Suppressor macrophage treated with lipopolysaccharide for 1 hour (primary cell): ENCODE measurements at regions not wholly inside any gene's neighbourhood (a gene's known extent, or its start where the extent isn't known, plus 50 kb on each side); places are given as distances from the start of the nearest gene placed in this dataset.
"Not testable (repeated sequence)": the region's sequence is repeated elsewhere in the genome, so short reads cannot be mapped to it uniquely, and the experiment has no call there.

Experiments used
- DNase-seq, 3 donors: peaks; one replicate each; pipeline ENCODE4 v3.0.0-alpha.2; 2020 to 2022

DNA sequence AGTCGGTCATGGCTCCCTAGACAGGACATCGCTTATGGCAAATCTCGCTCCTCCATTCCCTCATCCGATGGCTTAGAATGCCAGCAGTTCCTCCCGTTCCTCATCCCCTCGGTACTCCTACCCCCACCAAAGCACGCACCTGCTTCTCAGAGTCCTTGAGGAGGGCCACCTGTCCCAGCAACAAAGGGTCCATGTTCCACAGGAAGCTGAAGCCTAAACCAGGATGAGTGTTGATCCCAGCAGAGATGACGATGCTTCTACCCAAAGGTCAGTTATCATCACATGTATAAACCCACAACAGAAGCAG, 111.2 kb downstream of the THBS2 start:
- DNase-seq = no peak

- DNase-seq = peak; percentile 77 to 80 (median 78)
These were observed 111.7 kb downstream of the THBS2 start for GRCh38 chr6:169141671-169142537.

GRCh38 chr6:169140986-169141495, 112.6 kb downstream of the THBS2 start:
- no peak for DNase-seq

DNA sequence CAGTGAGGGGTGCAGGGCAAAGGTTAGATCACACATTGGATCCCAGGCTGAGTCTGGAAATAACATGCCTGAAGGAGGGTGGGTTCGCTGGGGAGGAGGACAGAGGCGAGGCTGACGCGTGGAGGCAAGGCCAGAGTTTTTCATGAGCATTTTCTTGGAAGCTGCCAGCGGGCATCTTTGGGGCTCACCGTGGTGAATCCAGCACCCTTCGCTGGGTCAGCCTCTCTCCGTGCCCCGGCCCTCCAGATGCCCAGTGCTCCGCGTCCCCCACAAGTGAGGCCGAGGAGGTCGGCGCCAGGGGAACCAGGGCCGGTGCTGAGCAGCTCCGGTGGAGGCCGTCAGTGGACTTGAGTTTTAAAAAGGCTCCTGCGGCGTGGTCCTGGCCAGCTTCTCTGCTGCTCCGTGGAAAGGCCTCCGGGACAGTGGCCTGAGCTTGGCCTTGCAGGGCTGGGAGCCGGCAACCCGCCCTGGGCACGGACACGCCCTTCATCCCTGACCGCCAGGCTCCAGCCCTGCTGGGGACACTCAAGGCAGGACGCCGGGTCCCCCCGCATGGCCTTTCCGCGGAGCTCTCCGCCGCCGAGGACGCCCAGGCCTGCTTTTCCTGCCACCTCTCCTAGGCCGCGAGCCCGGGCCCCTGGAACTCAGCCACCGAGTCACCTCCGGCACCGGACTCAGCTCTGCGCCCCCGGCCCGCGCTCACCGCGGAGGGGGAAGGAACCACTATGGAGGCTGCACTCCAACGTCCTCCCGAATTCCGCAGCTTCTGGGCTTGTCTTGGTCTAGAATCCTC, 114.3 kb downstream of the THBS2 start:
- no peak for DNase-seq

GRCh38 chr6:169132352-169132940, 121.2 kb downstream of the THBS2 start:
- no peak for DNase-seq

DNA sequence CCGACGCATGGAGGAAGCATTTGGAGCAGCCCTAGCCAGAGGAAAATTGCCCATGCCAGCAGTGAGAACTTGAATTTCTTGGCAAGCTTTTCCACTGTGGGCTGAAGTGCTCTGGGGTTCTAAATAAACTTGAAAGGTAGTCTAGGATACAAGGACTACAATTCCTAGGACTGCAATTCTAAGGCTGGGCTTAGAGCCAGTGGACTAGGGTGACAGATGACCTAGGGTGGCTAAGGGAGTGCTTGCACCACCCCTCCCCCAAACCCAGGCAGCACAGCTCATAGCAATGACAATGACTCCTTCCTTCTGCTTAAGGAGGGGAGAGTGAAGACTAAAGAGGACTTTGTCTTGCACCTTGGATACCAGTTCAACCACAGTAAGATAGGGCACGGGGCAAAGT, 122.3 kb downstream of the THBS2 start:
- DNase-seq = no peak

- no peak for DNase-seq
These were observed 123.5 kb downstream of the THBS2 start for GRCh38 chr6:169130113-169130512.

- DNase-seq = no peak
These were observed 132.6 kb downstream of the THBS2 start for GRCh38 chr6:169121013-169121412.

DNA sequence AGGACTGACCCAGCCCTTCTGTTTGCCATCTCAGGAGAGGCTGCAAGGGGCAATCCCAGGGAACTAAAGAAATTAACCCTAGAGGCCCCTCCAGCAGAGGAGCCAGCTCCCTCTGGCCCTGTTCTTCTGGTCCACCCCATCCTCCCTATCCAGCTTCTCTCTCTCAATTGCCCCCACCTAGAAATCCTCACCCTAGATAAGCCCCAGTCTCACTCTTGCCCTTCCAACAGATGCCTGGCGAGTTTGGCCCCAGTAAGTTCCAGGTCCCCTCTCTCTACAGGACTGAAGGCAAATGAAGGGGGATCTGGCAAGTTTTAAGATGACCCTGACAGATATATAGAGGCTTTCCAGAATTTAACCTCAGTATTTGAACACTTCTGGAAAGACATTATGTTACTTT, 134.0 kb downstream of the THBS2 start:
- no peak for DNase-seq

GRCh38 chr6:169118346-169118830, 135.3 kb downstream of the THBS2 start:
- DNase-seq = no peak

DNA sequence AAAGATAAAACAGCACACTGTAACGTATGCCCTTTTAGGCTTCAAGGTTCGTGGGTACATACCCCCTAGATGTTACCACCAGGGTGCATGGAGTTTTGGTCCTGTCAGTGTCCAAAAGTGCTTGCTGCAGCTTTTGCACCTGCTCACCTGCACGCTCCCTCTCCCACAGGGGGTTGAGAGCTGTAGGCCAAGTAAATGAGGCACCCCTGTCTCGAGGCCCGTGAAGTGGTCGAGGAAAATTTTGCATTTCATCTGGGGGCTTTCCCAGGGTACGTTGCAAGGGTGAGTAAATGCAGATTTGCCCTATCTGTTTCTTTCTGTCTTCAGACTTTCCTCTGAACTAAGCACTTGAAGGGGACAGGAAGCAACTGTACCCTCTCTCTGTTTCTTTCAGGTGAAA, 136.0 kb downstream of the THBS2 start:
- DNase-seq = no peak

- DNase-seq = peak in 2 of 3 donors; percentile 20 to 38
These were observed 138.0 kb downstream of the THBS2 start for GRCh38 chr6:169115632-169116031.

- DNase-seq = not testable (repeated sequence)
These were observed 139.0 kb downstream of the THBS2 start for GRCh38 chr6:169114632-169115031.

GRCh38 chr6:169112483-169113320, 140.9 kb downstream of the THBS2 start:
- peak; percentile 31 to 45 (median 40) for DNase-seq

DNA sequence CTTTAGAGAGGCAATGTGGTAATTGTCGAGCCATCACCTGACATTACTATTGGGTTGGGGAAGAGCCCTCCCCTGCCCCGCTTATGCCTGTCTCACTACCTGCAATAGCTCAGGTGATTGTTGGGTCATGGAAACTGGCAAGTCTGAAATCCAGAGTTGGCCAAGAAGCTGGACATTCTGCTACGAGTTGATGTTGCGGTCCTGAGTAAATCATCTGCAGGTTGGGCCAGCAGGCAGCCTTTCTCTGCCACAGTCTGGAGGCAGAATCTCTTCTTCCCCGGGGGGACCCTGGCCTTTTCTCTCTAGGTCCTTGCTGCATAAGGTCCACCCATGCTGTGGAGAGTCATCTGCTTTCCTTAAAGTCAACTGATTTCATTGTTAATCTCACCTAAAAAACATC, 142.4 kb downstream of the THBS2 start:
- no peak for DNase-seq

DNA sequence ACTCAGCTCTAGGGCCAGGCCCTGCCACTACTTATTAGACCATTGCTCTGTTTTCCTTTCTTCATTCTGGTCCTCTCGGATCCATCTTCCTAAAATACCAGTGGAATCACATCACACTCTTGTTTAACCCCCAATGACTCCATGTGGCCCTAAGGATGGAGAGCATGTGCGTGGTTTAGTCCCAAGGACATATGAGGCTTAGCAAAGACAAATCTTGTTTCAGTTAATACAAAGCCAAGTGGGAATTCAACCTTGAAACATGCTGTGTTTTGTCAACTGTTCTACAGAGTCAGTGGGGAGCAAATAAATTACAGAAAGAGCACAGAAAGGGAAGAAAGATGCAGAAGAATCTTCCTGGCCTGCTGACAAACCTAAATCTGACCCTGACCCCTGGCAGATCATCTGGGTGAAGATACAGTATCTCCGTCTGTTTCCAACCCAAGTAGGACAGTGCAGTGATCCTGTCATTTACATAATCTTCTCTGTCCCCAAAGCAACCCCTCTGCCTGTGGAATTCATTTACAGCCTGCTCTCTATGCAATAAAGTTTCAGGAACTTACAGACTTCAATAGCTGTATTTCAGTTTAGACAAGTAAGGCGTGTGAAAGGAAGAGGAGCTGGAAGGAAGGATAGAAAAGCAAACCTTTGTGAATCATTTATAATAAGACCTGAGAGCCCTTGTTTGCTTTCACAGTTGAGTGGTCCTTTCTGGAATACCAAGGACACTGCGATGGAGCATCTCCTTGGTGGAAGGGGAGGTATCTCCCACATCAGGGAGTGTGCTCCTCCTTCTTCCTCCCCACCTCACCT, 144.0 kb downstream of the THBS2 start:
- no peak for DNase-seq

GRCh38 chr6:169108753-169109152, 144.9 kb downstream of the THBS2 start:
- DNase-seq = no peak

DNA sequence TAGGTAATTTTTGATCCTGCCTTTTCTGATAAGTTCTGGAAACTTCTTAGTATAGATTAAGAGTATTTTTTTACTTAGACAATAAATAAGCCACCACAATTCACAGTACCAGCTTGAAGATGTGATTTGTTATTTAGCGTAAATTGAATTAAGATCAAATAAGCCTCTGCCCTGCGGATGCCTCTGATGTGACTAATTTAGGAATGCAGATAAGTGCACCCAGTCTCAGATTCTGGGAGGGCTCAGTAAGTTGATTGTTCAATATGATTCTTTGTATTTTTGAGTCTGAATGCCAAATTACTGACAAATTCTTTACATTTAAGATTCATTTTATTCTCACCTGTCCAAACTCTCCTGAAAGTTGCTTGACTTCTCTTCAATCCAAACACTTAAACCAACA, 147.5 kb downstream of the THBS2 start:
- no peak for DNase-seq

DNA sequence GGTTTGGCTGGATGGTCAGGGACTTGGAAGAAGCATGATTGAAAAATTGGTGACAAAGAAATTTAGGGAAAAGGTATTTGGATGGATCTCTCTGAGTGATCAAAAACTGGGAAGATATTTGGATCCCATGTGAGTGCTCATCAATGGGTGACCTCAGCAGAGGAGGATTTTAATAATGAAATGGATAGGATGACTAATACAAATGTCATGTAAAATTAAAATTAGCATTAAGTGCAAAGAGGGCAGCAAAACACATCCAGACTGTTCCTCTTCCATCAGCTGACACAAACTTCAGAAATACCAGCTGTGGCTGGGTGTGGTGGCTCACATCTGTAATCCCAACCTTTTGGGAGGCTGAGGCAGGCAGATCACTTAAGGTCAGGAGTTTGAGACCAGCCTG, 151.7 kb downstream of the THBS2 start:
- DNase-seq = no peak

GRCh38 chr6:169101036-169101805, 152.4 kb downstream of the THBS2 start:
- DNase-seq = no peak
